DOHH2 (cell line): ENCODE measurements at regions not wholly inside any gene's neighbourhood (a gene's known extent, or its start where the extent isn't known, plus 50 kb on each side); places are given as distances from the start of the nearest gene placed in this dataset.

Experiments
- EZH2phosphoT487 ChIP-seq: fragments of 200-600 bp; sonication (generic); IDR thresholded peaks from 2 replicates; pipeline ENCODE4 v1.6.1; 2017; ENCODE audit warnings: borderline replicate concordance, mild to moderate bottlenecking, antibody characterized with exemption, low read length, moderate library complexity, mixed read lengths
- TF ChIP-seq, protein P1 (sequence below): fragments of 200-600 bp; sonication (generic); IDR thresholded peaks from one replicate; pipeline ENCODE4 v1.5.1; 2014; ENCODE audit warnings: antibody characterized with exemption, mild to moderate bottlenecking, low read depth, low read length; ENCODE audit not compliant: poor library complexity, severe bottlenecking

- TF ChIP-seq, protein P1, sequence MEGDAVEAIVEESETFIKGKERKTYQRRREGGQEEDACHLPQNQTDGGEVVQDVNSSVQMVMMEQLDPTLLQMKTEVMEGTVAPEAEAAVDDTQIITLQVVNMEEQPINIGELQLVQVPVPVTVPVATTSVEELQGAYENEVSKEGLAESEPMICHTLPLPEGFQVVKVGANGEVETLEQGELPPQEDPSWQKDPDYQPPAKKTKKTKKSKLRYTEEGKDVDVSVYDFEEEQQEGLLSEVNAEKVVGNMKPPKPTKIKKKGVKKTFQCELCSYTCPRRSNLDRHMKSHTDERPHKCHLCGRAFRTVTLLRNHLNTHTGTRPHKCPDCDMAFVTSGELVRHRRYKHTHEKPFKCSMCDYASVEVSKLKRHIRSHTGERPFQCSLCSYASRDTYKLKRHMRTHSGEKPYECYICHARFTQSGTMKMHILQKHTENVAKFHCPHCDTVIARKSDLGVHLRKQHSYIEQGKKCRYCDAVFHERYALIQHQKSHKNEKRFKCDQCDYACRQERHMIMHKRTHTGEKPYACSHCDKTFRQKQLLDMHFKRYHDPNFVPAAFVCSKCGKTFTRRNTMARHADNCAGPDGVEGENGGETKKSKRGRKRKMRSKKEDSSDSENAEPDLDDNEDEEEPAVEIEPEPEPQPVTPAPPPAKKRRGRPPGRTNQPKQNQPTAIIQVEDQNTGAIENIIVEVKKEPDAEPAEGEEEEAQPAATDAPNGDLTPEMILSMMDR, result no peak
- no peak for TF ChIP-seq EZH2phosphoT487
Measured at GRCh38 chr19:29293292-29293691, 80.3 kb upstream of the UQCRFS1 start.
